Activated effector memory CD4-positive, alpha-beta T cell treated with anti-CD3 and anti-CD28 coated beads, Interleukin-2, amount 50 U/mL, for 16 hours (primary cell): ENCODE measurements at regions not wholly inside any gene's neighbourhood (a gene's known extent, or its start where the extent isn't known, plus 50 kb on each side); places are given as distances from the start of the nearest gene placed in this dataset.

Experiments
- DNase-seq: peaks from one replicate; pipeline ENCODE4 v3.0.0-alpha.2; 2020

DNA sequence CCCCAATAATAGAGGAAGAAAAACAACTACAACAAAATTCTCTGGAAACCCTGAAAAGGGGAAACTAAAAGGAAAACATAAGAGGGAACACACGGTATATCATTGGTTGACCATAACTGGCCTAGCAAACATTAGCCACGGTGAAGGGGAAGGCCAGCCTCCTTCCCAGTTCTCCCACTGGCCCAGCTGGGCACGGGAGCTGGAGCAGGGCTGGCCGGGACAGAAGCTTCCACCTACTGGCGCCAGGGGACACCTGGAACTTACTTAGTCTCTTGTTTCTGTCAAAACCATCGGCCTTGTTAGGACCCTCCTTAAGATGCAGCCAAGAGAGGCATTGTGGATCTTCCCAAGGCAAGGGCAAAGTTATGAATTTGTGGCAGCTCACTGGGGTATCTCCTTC is 56.1 kb upstream of the DLGAP1 start:
- no peak for DNase-seq

DNA sequence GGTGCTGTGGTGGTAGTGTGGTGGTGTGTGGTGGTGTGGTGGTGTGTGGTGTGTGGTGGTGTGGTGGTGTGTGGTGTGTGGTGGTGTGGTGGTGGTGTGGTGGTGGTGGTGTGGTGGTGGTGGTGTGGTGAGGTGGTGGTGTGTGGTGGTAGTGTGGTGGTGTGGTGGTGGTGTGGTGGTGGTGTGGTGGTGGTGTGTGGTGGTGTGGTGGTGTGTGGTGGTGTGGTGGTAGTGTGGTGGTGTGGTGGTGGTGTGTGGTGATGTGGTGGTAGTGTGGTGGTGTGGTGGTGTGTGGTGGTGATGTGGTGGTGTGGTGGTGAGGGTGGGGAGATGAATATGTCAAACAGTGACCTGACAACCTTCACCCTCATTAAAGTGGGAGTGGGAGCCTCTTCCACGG is 55.6 kb upstream of the DLGAP1 start:
- no peak for DNase-seq

DNA sequence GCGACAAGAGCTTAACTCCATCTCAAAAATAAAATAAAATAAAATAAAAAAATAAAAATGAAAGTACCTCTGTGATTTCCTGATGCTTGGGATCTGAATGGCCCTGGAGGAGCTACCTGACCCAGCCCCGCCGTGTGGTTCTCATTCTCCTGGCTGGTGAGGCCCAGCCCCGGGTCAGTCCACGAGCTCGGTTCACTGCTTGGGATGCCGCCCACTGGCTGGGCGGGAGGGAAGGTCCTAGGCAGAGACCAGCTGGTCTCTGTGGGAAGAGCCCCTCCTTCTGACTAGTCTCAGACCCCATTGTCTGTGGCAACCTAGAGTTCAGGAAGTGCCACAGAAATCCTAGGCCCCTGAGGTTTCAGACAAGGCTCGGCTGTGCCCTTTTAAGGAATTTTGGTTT is 55.1 kb upstream of the DLGAP1 start:
- no peak for DNase-seq
